ENCODE measurements at regions not wholly inside any gene's neighbourhood (a gene's known extent, or its start where the extent isn't known, plus 50 kb on each side); places are given as distances from the start of the nearest gene placed in this dataset.

GRCh38 chr14:26172396-26172795, 425.4 kb downstream of the NOVA1 start:
- H3K27me3 ChIP-seq, result no peaks in the 10 kb centered on the region
- no peaks in the 10 kb centered on the region for H3K9me3 ChIP-seq
- H3K4me1 ChIP-seq, result no peaks in the 10 kb centered on the region
- intact Hi-C loops (cut with DNase I), result no loop called here
- DNase-seq (ENCODE audit: extremely low spot score), result no peak
- TF ChIP-seq POLR2A (IDR thresholded peaks at IDR 0.05; ENCODE audit: low read depth) (no peak), POLR2AphosphoS5 (IDR thresholded peaks at IDR 0.05) (no peak), EP300 (IDR thresholded peaks at IDR 0.05) (no peak), CTCF (IDR thresholded peaks at IDR 0.05) (no peak)
- H3K4me3 ChIP-seq, result no peak overlapping the region
- no peak overlapping the region for H3K27ac ChIP-seq (replicated peaks in 1 of 4)
- H3K36me3 ChIP-seq, result no peaks in the 10 kb centered on the region

GRCh38 chr14:26170885-26171284, 426.9 kb downstream of the NOVA1 start:
- Histone ChIP-seq H3K4me1 (no peaks in the 10 kb centered on the region), H3K27me3 (no peaks in the 10 kb centered on the region), H3K27ac (replicated peaks in 1 of 4) (no peak overlapping the region), H3K4me3 (no peak overlapping the region), H3K9me3 (no peaks in the 10 kb centered on the region), H3K36me3 (no peaks in the 10 kb centered on the region)
- no peak for TF ChIP-seq EP300 (IDR thresholded peaks at IDR 0.05)
- no peak for TF ChIP-seq CTCF (IDR thresholded peaks at IDR 0.05)
- no peak for TF ChIP-seq POLR2A (IDR thresholded peaks at IDR 0.05; ENCODE audit: low read depth)
- no peak for TF ChIP-seq POLR2AphosphoS5 (IDR thresholded peaks at IDR 0.05)
- no peak for DNase-seq (ENCODE audit: extremely low spot score)
- 34% methylated on average over 1 of the region's 1 CpG for WGBS
- intact Hi-C loops (cut with DNase I), result no loop called here

GRCh38 chr14:26163761-26164160, 434.1 kb downstream of the NOVA1 start:
- TF ChIP-seq EP300 (IDR thresholded peaks at IDR 0.05) (no peak), CTCF (IDR thresholded peaks at IDR 0.05) (peak in 2 of 3 experiments; percentile 18 to 26)
- Histone ChIP-seq H3K4me1 (no peaks in the 10 kb centered on the region), H3K36me3 (no peaks in the 10 kb centered on the region), H3K9me3 (no peaks in the 10 kb centered on the region), H3K27me3 (no peaks in the 10 kb centered on the region), H3K4me3 (no peak overlapping the region), H3K27ac (replicated peaks in 1 of 4) (no peak overlapping the region)
- no peak for DNase-seq (ENCODE audit: extremely low spot score)
- intact Hi-C loops (cut with DNase I), result no loop called here
- WGBS, result 48% methylated on average over 1 of the region's 1 CpG

GRCh38 chr14:26157517-26157916, 440.3 kb downstream of the NOVA1 start:
- WGBS, result 81% methylated on average over 1 of the region's 1 CpG
- Histone ChIP-seq H3K27me3 (no peaks in the 10 kb centered on the region), H3K4me3 (no peak overlapping the region), H3K27ac (replicated peaks in 1 of 4) (no peak overlapping the region), H3K36me3 (no peaks in the 10 kb centered on the region), H3K4me1 (no peaks in the 10 kb centered on the region), H3K9me3 (peaks cover 0 to 15% (median 7%) of the 10 kb centered on the region in 4 donors)
- DNase-seq (ENCODE audit: extremely low spot score), result no peak
- TF ChIP-seq POLR2A (IDR thresholded peaks at IDR 0.05; ENCODE audit: low read depth) (no peak), POLR2AphosphoS5 (IDR thresholded peaks at IDR 0.05) (no peak), EP300 (IDR thresholded peaks at IDR 0.05) (no peak), CTCF (IDR thresholded peaks at IDR 0.05) (no peak)
- intact Hi-C loops (cut with DNase I), result no loop called here

GRCh38 chr14:26143057-26143456, 454.8 kb downstream of the NOVA1 start:
- no peak for DNase-seq (ENCODE audit: extremely low spot score)
- Histone ChIP-seq H3K4me3 (no peak overlapping the region), H3K4me1 (no peaks in the 10 kb centered on the region), H3K27me3 (no peaks in the 10 kb centered on the region), H3K9me3 (no peaks in the 10 kb centered on the region), H3K36me3 (no peaks in the 10 kb centered on the region), H3K27ac (replicated peaks in 1 of 4) (no peak overlapping the region)
- 72% methylated on average over 2 of the region's 2 CpGs for WGBS
- TF ChIP-seq POLR2A (IDR thresholded peaks at IDR 0.05; ENCODE audit: low read depth) (no peak), EP300 (IDR thresholded peaks at IDR 0.05) (no peak), POLR2AphosphoS5 (IDR thresholded peaks at IDR 0.05) (no peak), CTCF (IDR thresholded peaks at IDR 0.05) (no peak)
- intact Hi-C loops (cut with DNase I), result no loop called here

Data from esophagus muscularis mucosa (tissue), 4 donors.